Heart left ventricle (tissue), 13 donors: ENCODE measurements at regions not wholly inside any gene's neighbourhood (a gene's known extent, or its start where the extent isn't known, plus 50 kb on each side); places are given as distances from the start of the nearest gene placed in this dataset.

Source experiments
- POLR2A ChIP-seq, 2 donors: fragments of 450-650 bp; IDR thresholded peaks; one replicate each; pipeline ENCODE4 v1.6.1; 2017; ENCODE audit warnings: antibody characterized with exemption in 2 of 2, mild to moderate bottlenecking in 2 of 2, moderate library complexity in 2 of 2
- TF ChIP-seq, protein P1 (sequence below), 12 donors: fragments of 200-600 bp; sonication (generic) in 4 of 12; IDR thresholded peaks; one replicate each; pipeline versions ENCODE4 v1.5.0 to v1.8.0; 2018 to 2022; ENCODE audit warnings: antibody characterized with exemption in 12 of 12, mild to moderate bottlenecking in 5 of 12
- donor health status: ischemic (EF 13 %, LVEDD 7.1; RV severe dilation, severe dysfunction).
- donor health status: DM: no; HTN: yes; CAD: no.
- donor health status: DM: no; HTN: no; CAD: no.
- donor health status: ischemic (EF 25% LVEDD 6.9; RV normal size, moderate dysfunction).
- donor health status: ischemic (EF 25% LVEDD 5.7; RV mildly dilated, moderate dysfunction).
- donor health status: ischemic (EF 35%, LVEDD 5.7; RV mildly dilated, moderate dysfunction).
- donor health status: nonischemic (EF 11% LVEDD 7.7; RV severe dilation, severe dysfunction).
- donor health status: DM: yes; HTN: yes; CAD: no.
- donor health status: PGD.
- donor health status: ischemic (EF 29% LVEDD 5.4; RV normal size, mild dysfunction).
- donor health status: nonischemic (EF 23%, LVEDD 6.1; RV moderate dilation, normal function).

DNA sequence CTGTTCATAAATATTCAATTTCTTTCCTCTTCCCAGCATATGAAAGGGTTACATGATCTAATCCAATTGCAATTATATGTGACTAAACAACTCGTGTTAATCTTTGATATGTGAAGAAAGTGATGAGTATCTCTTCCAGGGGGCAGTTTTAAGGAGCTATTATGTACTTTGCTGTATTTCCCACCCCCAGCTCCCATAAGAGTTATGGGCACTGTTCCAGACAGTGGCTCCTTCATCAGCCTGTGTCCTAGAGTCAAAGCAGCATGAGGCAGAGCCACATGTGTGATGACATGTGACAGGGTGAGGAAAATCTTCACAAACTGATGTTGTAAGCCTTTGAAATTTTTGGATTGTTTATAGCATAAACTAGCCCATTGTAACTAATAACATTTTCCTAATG lies 315.4 kb downstream of the DIPK2A start:
- TF ChIP-seq, protein P1, sequence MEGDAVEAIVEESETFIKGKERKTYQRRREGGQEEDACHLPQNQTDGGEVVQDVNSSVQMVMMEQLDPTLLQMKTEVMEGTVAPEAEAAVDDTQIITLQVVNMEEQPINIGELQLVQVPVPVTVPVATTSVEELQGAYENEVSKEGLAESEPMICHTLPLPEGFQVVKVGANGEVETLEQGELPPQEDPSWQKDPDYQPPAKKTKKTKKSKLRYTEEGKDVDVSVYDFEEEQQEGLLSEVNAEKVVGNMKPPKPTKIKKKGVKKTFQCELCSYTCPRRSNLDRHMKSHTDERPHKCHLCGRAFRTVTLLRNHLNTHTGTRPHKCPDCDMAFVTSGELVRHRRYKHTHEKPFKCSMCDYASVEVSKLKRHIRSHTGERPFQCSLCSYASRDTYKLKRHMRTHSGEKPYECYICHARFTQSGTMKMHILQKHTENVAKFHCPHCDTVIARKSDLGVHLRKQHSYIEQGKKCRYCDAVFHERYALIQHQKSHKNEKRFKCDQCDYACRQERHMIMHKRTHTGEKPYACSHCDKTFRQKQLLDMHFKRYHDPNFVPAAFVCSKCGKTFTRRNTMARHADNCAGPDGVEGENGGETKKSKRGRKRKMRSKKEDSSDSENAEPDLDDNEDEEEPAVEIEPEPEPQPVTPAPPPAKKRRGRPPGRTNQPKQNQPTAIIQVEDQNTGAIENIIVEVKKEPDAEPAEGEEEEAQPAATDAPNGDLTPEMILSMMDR (IDR thresholded peaks at IDR 0.05) = no peak
- no peak for TF ChIP-seq POLR2A (IDR thresholded peaks at IDR 0.05)
